ENCODE measurements at regions not wholly inside any gene's neighbourhood (a gene's known extent, or its start where the extent isn't known, plus 50 kb on each side); places are given as distances from the start of the nearest gene placed in this dataset.

- Histone ChIP-seq H3K27ac (ENCODE audit: low read depth, low read length, poor library complexity, severe bottlenecking) (no peak overlapping the region), H3K27me3 (replicated peaks; ENCODE audit: insufficient read depth, low read depth, low read length, poor library complexity) (no peaks in the 10 kb centered on the region), H3K4me1 (ENCODE audit: insufficient read depth, low read length, poor library complexity, severe bottlenecking) (peaks cover 6% of the 10 kb centered on the region), H3K4me3 (ENCODE audit: low read depth, low read length, poor library complexity, severe bottlenecking) (no peak overlapping the region), H3K36me3 (ENCODE audit: insufficient read depth, low read length, poor library complexity, severe bottlenecking) (no peaks in the 10 kb centered on the region), H3K9me3 (ENCODE audit: low read depth, low read length, poor library complexity, severe bottlenecking) (no peaks in the 10 kb centered on the region)
- intact Hi-C loops (cut with micrococcal nuclease; ENCODE audit: unreplicated experiment): no loop called here
- DNase-seq (ENCODE audit: low spot score): no peak
- POLR2A ChIA-PET (ENCODE audit: low non-redundant PET): no interaction called here
- CTCF ChIA-PET: no interaction called here
- TF ChIP-seq, protein P1, sequence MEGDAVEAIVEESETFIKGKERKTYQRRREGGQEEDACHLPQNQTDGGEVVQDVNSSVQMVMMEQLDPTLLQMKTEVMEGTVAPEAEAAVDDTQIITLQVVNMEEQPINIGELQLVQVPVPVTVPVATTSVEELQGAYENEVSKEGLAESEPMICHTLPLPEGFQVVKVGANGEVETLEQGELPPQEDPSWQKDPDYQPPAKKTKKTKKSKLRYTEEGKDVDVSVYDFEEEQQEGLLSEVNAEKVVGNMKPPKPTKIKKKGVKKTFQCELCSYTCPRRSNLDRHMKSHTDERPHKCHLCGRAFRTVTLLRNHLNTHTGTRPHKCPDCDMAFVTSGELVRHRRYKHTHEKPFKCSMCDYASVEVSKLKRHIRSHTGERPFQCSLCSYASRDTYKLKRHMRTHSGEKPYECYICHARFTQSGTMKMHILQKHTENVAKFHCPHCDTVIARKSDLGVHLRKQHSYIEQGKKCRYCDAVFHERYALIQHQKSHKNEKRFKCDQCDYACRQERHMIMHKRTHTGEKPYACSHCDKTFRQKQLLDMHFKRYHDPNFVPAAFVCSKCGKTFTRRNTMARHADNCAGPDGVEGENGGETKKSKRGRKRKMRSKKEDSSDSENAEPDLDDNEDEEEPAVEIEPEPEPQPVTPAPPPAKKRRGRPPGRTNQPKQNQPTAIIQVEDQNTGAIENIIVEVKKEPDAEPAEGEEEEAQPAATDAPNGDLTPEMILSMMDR (conservative IDR thresholded peaks at IDR 0.05; ENCODE audit: low read depth, low read length): no peak
- no peak for TF ChIP-seq EZH2 (IDR thresholded peaks at IDR 0.05; ENCODE audit: borderline replicate concordance, low read depth, low read length, poor library complexity, severe bottlenecking)
- BruUV-seq (replicated peaks): no TSS peak
Measured at GRCh38 chr4:144594471-144594986, 51.4 kb upstream of the HHIP start.

- no TSS peak for BruUV-seq (replicated peaks)
- no peak for DNase-seq (ENCODE audit: low spot score)
- no peaks in the 10 kb centered on the region for H3K27me3 ChIP-seq (replicated peaks; ENCODE audit: insufficient read depth, low read depth, low read length, poor library complexity)
- H3K4me3 ChIP-seq (ENCODE audit: low read depth, low read length, poor library complexity, severe bottlenecking): no peak overlapping the region
- CTCF ChIA-PET: no interaction called here
- H3K4me1 ChIP-seq (ENCODE audit: insufficient read depth, low read length, poor library complexity, severe bottlenecking): peaks cover 6% of the 10 kb centered on the region
- no peaks in the 10 kb centered on the region for H3K36me3 ChIP-seq (ENCODE audit: insufficient read depth, low read length, poor library complexity, severe bottlenecking)
- POLR2A ChIA-PET (ENCODE audit: low non-redundant PET): no interaction called here
- no peaks in the 10 kb centered on the region for H3K9me3 ChIP-seq (ENCODE audit: low read depth, low read length, poor library complexity, severe bottlenecking)
- no peak overlapping the region for H3K27ac ChIP-seq (ENCODE audit: low read depth, low read length, poor library complexity, severe bottlenecking)
- no peak for TF ChIP-seq EZH2 (IDR thresholded peaks at IDR 0.05; ENCODE audit: borderline replicate concordance, low read depth, low read length, poor library complexity, severe bottlenecking)
- TF ChIP-seq, protein P1 (conservative IDR thresholded peaks at IDR 0.05; ENCODE audit: low read depth, low read length): no peak
- intact Hi-C loops (cut with micrococcal nuclease; ENCODE audit: unreplicated experiment): no loop called here
Measured at GRCh38 chr4:144595681-144596080, 50.3 kb upstream of the HHIP start.
